K562 (cell line): ENCODE measurements at regions not wholly inside any gene's neighbourhood (a gene's known extent, or its start where the extent isn't known, plus 50 kb on each side); places are given as distances from the start of the nearest gene placed in this dataset.
A peak's percentile ranks its signal among the peaks of the same experiment; 100 is the strongest.

Experiments used
- ATAC-seq: fragments of 200-7000 bp; cut with Tn5 transposase; 3 replicates; pipeline ENCODE4 v1.9.1; 2020; ENCODE audit warnings: moderate library complexity
- BruUV-seq: library from RNA; stranded (reverse); fragments of 400-500 nt; replicated peaks from 2 replicates; lab custom pipeline; 2021; lab: Mats Ljungman, UMichigan
- CTCF ChIA-PET: fragments of 300-600 bp; formaldehyde crosslinking; extraction: SDS; loops from one replicate; lab custom pipeline; 2021; ENCODE audit warnings: low intra/inter-chr PET ratio; lab: Yijun Ruan, JAX
- POLR2A ChIA-PET: fragments of 300-600, 350-650 bp; sonication (Branson Sonifier 250); formaldehyde crosslinking; extraction: SDS; loops from one replicate; lab custom pipeline; 2021; ENCODE audit warnings: antibody characterized with exemption, inconsistent platforms; lab: Yijun Ruan, JAX
- DNase-seq, 4 experiments: peaks; one replicate each; pipeline versions ENCODE4 v3.0.0 to v3.0.0-alpha.2; 2011 to 2018; ENCODE audit warnings: low spot score in 3 of 4, mixed read lengths in 3 of 4; ENCODE audit errors: extremely low read depth in 1 of 4
- FAIRE-seq: peaks from 2 replicates; lab custom pipeline; 2011; peaks lifted over from hg19 to GRCh38; lab: Jason Lieb, UNC
- H2AFZ ChIP-seq: 2 replicates; pipeline ENCODE4 v1.6.0; 2011; ENCODE audit warnings: low read depth, low read length, control low read depth, inconsistent platforms
- H3K27ac ChIP-seq: fragments of 200-600 bp; 3 replicates; pipeline ENCODE4 v1.8.0; 2011; ENCODE audit warnings: low read depth, mild to moderate bottlenecking, control low read depth, inconsistent platforms, low read length, moderate library complexity, mixed read lengths; ENCODE audit errors: extremely low read depth
- H3K27me3 ChIP-seq, 2 experiments: fragments of 300-600 bp in 1 of 2; 2 replicates in 1 of 2; 3 replicates in 1 of 2; pipeline versions ENCODE4 v1.6.0 to v1.8.0; 2011; ENCODE audit warnings: inconsistent platforms in 2 of 2, low read length in 2 of 2, mild to moderate bottlenecking in 1 of 2, mixed read lengths in 1 of 2, moderate library complexity in 1 of 2; ENCODE audit not compliant: control insufficient read depth in 2 of 2, insufficient read depth in 2 of 2
- H3K36me3 ChIP-seq: fragments of 300-600 bp; 3 replicates; pipeline ENCODE4 v1.8.0; 2011; ENCODE audit warnings: mild to moderate bottlenecking, low read length, inconsistent platforms; ENCODE audit not compliant: control insufficient read depth, insufficient read depth
- H3K4me1 ChIP-seq, 2 experiments: fragments of 200-600 bp in 1 of 2; replicated peaks in 1 of 2; 2 replicates in 1 of 2; 3 replicates in 1 of 2; pipeline versions ENCODE4 v1.5.1 to v1.8.0; 2011; ENCODE audit warnings: inconsistent platforms in 2 of 2, low read length in 2 of 2, mild to moderate bottlenecking in 1 of 2, mixed read lengths in 1 of 2, moderate library complexity in 1 of 2; ENCODE audit not compliant: control insufficient read depth in 2 of 2, insufficient read depth in 2 of 2
- H3K4me2 ChIP-seq: 2 replicates; pipeline ENCODE4 v1.6.1; 2011; ENCODE audit warnings: low read length, control low read depth, inconsistent platforms, mixed read lengths; ENCODE audit not compliant: insufficient read depth
- H3K4me3 ChIP-seq: fragments of 200-600 bp; sonication (generic), shearing (Covaris generic); 2 replicates; pipeline ENCODE4 v1.5.1; 2016; ENCODE audit warnings: control low read depth, inconsistent platforms
- H3K79me2 ChIP-seq: fragments of 200-600 bp; 3 replicates; pipeline ENCODE4 v1.8.0; 2011; ENCODE audit warnings: low read length, inconsistent platforms; ENCODE audit not compliant: control insufficient read depth, insufficient read depth
- H3K9ac ChIP-seq, 2 experiments: 2 replicates each; pipeline versions ENCODE4 v1.6.0 to v1.6.1; 2011; ENCODE audit warnings: low read depth in 2 of 2, low read length in 2 of 2, control low read depth in 1 of 2, inconsistent platforms in 1 of 2, mild to moderate bottlenecking in 1 of 2, mixed read lengths in 1 of 2; ENCODE audit not compliant: insufficient read depth in 1 of 2
- H3K9me1 ChIP-seq: one replicate; pipeline ENCODE4 v1.6.0; 2011; ENCODE audit warnings: inconsistent platforms, mild to moderate bottlenecking, low read length, moderate library complexity; ENCODE audit not compliant: control insufficient read depth, insufficient read depth
- H3K9me3 ChIP-seq: replicated peaks from 2 replicates; pipeline ENCODE4 v1.5.1; 2011; ENCODE audit warnings: low read depth, low read length, inconsistent platforms; ENCODE audit not compliant: control insufficient read depth, insufficient read depth
- H4K20me1 ChIP-seq: replicated peaks from 2 replicates; pipeline ENCODE4 v1.6.1; 2011; ENCODE audit warnings: low read length, inconsistent platforms, mixed read lengths; ENCODE audit not compliant: control insufficient read depth, insufficient read depth
- DNMT1 ChIP-seq: fragments of 450-650 bp; IDR thresholded peaks from 2 replicates; pipeline ENCODE4 v1.6.1; 2016; ENCODE audit warnings: antibody characterized with exemption, mild to moderate bottlenecking
- ELF2 ChIP-seq: fragments of 250-450 bp; sonication (Bioruptor Pico); IDR thresholded peaks from 2 replicates; pipeline ENCODE4 v1.5.0; 2021; ENCODE audit warnings: mild to moderate bottlenecking
- EP400 ChIP-seq: fragments of 450-650 bp; IDR thresholded peaks from 2 replicates; pipeline ENCODE4 v1.6.1; 2017; ENCODE audit warnings: antibody characterized with exemption, mild to moderate bottlenecking, moderate library complexity
- ESRRA ChIP-seq: fragments of 450-650 bp; IDR thresholded peaks from 2 replicates; pipeline ENCODE4 v1.6.1; 2014; ENCODE audit warnings: low read depth, mild to moderate bottlenecking, moderate library complexity, borderline replicate concordance
- HDAC2 ChIP-seq: fragments of 450-650 bp; IDR thresholded peaks from 2 replicates; pipeline ENCODE4 v1.6.1; 2016; ENCODE audit warnings: mild to moderate bottlenecking
- JUN ChIP-seq, 2 experiments: sonication (generic) in 1 of 2; formaldehyde crosslinking in 1 of 2; IDR thresholded peaks; 2 replicates each; pipeline versions ENCODE4 v1.6.1 to v1.8.0; 2012 to 2022; ENCODE audit warnings: borderline replicate concordance in 2 of 2, mild to moderate bottlenecking in 2 of 2, improper control_type of control experiment in 1 of 2, low read depth in 1 of 2, low read length in 1 of 2, missing genetic modification reagents in 1 of 2
- KHSRP ChIP-seq: fragments of 450-650 bp; IDR thresholded peaks from 2 replicates; pipeline ENCODE4 v1.6.1; 2017
- MAZ ChIP-seq, 2 experiments: fragments of 450-650 bp in 1 of 2; sonication (generic) in 1 of 2; formaldehyde crosslinking; IDR thresholded peaks in 1 of 2; conservative IDR thresholded peaks in 1 of 2; 2 replicates each; pipeline versions ENCODE4 v1.4.0 to v1.5.0; 2020; ENCODE audit warnings: mild to moderate bottlenecking in 1 of 2, missing genetic modification reagents in 1 of 2
- MEIS2 ChIP-seq: fragments of 450-650 bp; IDR thresholded peaks from 2 replicates; pipeline ENCODE4 v1.6.1; 2014; ENCODE audit warnings: mild to moderate bottlenecking; ENCODE audit not compliant: partially characterized antibody
- NR1H2 ChIP-seq: sonication (generic); formaldehyde crosslinking; IDR thresholded peaks from 2 replicates; pipeline ENCODE4 v1.4.0; 2020; ENCODE audit warnings: mild to moderate bottlenecking, missing genetic modification reagents
- NRF1 ChIP-seq, 2 experiments: fragments of 450-650 bp; IDR thresholded peaks in 1 of 2; conservative IDR thresholded peaks in 1 of 2; 2 replicates each; pipeline ENCODE4 v1.6.1; 2014; ENCODE audit warnings: mild to moderate bottlenecking in 2 of 2
- TCF7 ChIP-seq: sonication (generic); IDR thresholded peaks from 2 replicates; pipeline ENCODE4 v1.6.1; 2016; ENCODE audit warnings: antibody characterized with exemption, borderline replicate concordance
- ZC3H4 ChIP-seq: sonication (generic); formaldehyde crosslinking; IDR thresholded peaks from 2 replicates; pipeline ENCODE4 v1.9.0; 2021; ENCODE audit warnings: missing genetic modification reagents, borderline replicate concordance
- ZNF316 ChIP-seq: fragments of 450-650 bp; IDR thresholded peaks from 2 replicates; pipeline ENCODE4 v1.6.1; 2016
- WGBS: fragments of 100-300 bp; shearing (Covaris generic); methylation state at CpG from one replicate; pipeline ENCODE4 v1.1.6; 2016; ENCODE audit warnings: low coverage, mixed read lengths; ENCODE audit not compliant: insufficient coverage; ENCODE audit errors: missing lambda C conversion rate; 5-methylcytosine and 5-hydroxymethylcytosine counted together
- in situ Hi-C: fragments of 300-500 bp; cut with MboI; formaldehyde crosslinking; loops from 4 replicates; pipeline ENCODE4 v1.15.0; 2018; ENCODE audit warnings: inconsistent platforms, mixed read lengths
- intact Hi-C: fragments of 100-400 bp; cut with micrococcal nuclease; formaldehyde crosslinking; loops from 2 replicates; pipeline ENCODE4 v1.14.2; 2022
- TF ChIP-seq, protein P1 (sequence below): sonication (generic); formaldehyde crosslinking; IDR thresholded peaks from 2 replicates; pipeline ENCODE4 v1.4.0; 2020; ENCODE audit warnings: mild to moderate bottlenecking, missing genetic modification reagents
- TF ChIP-seq, protein P2 (sequence below): fragments of 450-650 bp; IDR thresholded peaks from 2 replicates; pipeline ENCODE4 v1.6.1; 2016; ENCODE audit warnings: missing biosample characterization, missing genetic modification characterization

DNA sequence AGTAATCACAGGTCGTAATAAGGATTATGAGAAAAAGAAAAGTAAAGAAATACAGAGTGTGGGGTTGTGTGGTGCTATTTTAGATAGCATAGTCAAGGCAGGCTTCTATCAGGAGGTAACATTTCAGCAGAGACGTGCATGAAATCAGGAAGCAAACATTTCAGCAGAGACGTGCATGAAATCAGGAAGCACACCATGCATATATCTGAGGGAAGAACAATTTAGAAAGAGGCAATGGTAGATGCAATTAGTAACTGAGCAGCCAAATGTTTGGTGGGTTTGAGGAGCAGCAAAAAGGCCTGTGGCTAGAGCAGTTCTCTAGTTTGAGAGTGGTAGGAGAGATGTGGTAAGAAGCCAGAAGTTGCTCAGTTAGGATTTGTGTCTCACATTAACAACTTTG, 713.7 kb downstream of the ADCYAP1 start:
- ATAC-seq, result no peak

More for the DNA sequence above, 713.7 kb downstream of the ADCYAP1 start:
- ChIA-PET CTCF (no interaction called here), POLR2A (no interaction called here)
- no peaks in the 10 kb centered on the region for H3K9me1 ChIP-seq
- BruUV-seq, result no TSS peak
- no peak for DNase-seq
- H3K4me3 ChIP-seq, result no peak overlapping the region
- no peaks in the 10 kb centered on the region for H3K4me1 ChIP-seq
- no peaks in the 10 kb centered on the region for H3K36me3 ChIP-seq
- 0% methylated on average over 3 of the region's 3 CpGs for whole genome bisulfite sequencing
- FAIRE-seq, result peak; percentile 69
- no peak overlapping the region for H2AFZ ChIP-seq
- H4K20me1 ChIP-seq, result 0 out of 2 replicates have a peak, but pooled peaks cover 2% of the 10 kb centered on the region
- no peak overlapping the region for H3K9ac ChIP-seq
- no peak overlapping the region for H3K27ac ChIP-seq
- no peaks in the 10 kb centered on the region for H3K9me3 ChIP-seq
- intact Hi-C loops, result no loop called here
- no peak for TF ChIP-seq NR1H2 (CRISPR knock-in tag)
- no peak for TF ChIP-seq EP400
- TF ChIP-seq, protein P1, sequence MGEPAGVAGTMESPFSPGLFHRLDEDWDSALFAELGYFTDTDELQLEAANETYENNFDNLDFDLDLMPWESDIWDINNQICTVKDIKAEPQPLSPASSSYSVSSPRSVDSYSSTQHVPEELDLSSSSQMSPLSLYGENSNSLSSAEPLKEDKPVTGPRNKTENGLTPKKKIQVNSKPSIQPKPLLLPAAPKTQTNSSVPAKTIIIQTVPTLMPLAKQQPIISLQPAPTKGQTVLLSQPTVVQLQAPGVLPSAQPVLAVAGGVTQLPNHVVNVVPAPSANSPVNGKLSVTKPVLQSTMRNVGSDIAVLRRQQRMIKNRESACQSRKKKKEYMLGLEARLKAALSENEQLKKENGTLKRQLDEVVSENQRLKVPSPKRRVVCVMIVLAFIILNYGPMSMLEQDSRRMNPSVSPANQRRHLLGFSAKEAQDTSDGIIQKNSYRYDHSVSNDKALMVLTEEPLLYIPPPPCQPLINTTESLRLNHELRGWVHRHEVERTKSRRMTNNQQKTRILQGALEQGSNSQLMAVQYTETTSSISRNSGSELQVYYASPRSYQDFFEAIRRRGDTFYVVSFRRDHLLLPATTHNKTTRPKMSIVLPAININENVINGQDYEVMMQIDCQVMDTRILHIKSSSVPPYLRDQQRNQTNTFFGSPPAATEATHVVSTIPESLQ (CRISPR knock-in tag), result no peak
- TF ChIP-seq ELF2, result no peak
- TF ChIP-seq MAZ (CRISPR knock-in tag; conservative IDR thresholded peaks at IDR 0.05 in 1 of 2, IDR thresholded peaks at IDR 0.05 in 1 of 2), result no peak
- TF ChIP-seq NRF1 (conservative IDR thresholded peaks at IDR 0.05 in 1 of 2, IDR thresholded peaks at IDR 0.05 in 1 of 2), result no peak
- TF ChIP-seq MEIS2, result no peak
- no peak for TF ChIP-seq ZNF316
- TF ChIP-seq, protein P2, sequence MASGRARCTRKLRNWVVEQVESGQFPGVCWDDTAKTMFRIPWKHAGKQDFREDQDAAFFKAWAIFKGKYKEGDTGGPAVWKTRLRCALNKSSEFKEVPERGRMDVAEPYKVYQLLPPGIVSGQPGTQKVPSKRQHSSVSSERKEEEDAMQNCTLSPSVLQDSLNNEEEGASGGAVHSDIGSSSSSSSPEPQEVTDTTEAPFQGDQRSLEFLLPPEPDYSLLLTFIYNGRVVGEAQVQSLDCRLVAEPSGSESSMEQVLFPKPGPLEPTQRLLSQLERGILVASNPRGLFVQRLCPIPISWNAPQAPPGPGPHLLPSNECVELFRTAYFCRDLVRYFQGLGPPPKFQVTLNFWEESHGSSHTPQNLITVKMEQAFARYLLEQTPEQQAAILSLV, result no peak
- TF ChIP-seq ZC3H4, result no peak
- no peak for TF ChIP-seq ESRRA
- TF ChIP-seq KHSRP, result no peak
- no peak for TF ChIP-seq DNMT1
- TF ChIP-seq HDAC2, result no peak
- no peak for TF ChIP-seq TCF7
- no peak for TF ChIP-seq JUN (IDR thresholded peaks at IDR 0.05; ENCODE audit: borderline replicate concordance, low read depth, low read length)
- no peak for TF ChIP-seq JUN (CRISPR knock-in tag; IDR thresholded peaks at IDR 0.05; ENCODE audit: borderline replicate concordance)
- H3K79me2 ChIP-seq, result no peaks in the 10 kb centered on the region
- no peaks in the 10 kb centered on the region for H3K27me3 ChIP-seq
- H3K4me2 ChIP-seq, result no peak overlapping the region
- in situ Hi-C loops, result no loop called here
